ENCODE measurements at regions not wholly inside any gene's neighbourhood (a gene's known extent, or its start where the extent isn't known, plus 50 kb on each side); places are given as distances from the start of the nearest gene placed in this dataset.

DNA sequence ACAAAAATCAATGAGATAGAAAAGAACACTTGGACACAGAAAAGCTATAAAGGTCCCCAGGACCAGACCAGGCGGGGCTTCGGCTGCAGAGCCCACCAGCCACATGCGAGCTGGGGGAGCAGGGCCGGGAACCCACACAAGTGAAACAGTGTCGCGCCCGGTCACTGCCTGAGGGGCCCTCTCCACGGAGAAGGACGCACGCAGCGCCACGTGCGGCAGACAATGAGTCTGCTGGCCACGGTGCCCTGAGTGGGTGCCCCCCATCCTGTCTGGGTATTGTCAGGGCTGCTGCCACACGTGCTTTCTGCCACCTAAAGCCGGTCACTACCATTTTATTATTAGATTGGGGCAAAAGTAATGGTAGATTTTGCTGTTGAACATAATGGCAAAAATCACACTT lies 207.9 kb upstream of the HDAC4 start:
- DNase-seq = no peak

- DNase-seq = no peak
Observed at GRCh38 chr2:239608260-239608659, 207.4 kb upstream of the HDAC4 start.

GRCh38 chr2:239607517-239608191 lies 206.8 kb upstream of the HDAC4 start:
- DNase-seq = no peak

DNA sequence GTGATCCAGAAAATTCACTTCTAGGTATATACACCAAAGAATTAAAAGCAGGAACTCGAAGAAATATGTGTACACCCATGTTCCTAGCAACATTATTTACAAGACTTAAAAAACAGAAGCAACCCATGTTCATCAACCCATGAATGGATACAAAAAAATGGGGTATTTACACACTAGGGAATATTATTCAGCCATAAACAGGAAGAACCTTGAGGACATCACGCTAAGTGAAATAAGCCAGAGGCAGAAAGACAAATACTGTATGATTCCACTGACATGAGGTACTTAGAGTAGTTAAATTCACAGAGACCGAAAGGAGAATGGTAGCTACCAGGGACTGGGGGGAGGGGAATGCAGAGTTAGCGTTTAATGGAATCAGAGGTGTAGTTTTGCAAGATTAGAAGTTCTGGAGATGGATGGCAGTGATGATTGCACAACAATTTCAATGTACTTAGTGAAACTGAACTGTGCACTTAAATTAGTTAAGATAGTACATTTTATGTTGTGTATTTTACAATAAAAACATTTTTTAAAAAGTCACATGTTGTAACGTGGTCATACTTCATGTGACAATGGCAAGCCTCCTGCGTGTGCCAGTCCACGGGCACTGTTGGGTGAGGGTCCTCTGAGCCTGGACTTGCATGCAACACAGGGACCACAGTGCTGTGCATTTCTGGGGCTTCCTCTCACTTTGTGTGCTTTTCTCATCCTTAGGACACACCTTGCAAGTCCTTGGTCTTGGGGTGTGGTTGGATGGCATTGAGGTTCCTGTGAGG lies 206.1 kb upstream of the HDAC4 start:
- no peak for DNase-seq

- DNase-seq = no peak
Observed at GRCh38 chr2:239605976-239606375, 205.2 kb upstream of the HDAC4 start.

GRCh38 chr2:239605409-239605808 lies 204.6 kb upstream of the HDAC4 start:
- DNase-seq = no peak

- DNase-seq = no peak
Observed at GRCh38 chr2:239604861-239605260, 204.0 kb upstream of the HDAC4 start.

DNA sequence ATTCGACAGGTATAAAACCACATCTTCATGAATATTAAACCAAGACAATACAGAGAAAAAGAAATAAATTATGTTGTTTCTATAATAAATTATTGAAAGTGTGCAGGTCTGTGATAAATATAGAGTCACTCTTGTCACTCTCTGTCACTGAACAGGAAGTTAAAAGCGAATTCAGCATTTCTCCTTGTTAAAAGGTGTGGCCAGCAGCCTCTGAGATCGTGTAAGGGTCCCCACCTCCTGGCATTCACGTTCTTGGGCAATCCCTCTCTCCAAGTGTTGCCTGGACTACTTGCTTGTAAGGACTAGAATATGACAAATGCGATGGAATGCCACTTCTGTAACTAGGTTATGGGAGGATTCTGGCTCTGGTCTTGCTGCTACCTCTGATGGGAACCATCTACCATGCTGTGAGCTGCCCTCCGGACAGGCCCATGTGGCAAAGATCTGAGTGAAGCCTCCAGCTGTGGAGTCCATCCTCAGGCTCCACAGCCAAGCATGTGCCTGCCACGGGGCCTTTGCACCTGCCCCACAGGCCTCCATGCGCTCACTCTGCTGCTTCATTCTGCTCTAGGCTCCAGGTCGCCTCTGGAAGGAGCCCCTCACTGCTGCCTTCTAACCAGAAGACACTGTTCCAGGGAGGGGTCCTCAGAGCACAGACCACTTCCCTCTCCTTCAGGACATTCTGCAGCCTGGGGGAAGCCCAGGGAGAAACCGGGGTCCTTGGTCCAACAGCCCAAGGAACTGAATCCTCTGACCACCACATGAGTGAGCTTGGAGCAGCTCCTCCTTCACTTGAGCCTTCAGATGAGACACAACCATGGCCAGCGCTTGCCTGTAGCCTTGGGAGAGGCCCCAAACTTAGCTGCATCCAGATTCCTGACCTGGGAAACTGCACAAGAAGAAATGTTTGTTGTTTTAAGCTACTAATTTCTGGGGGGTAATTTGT lies 202.9 kb upstream of the HDAC4 start:
- peak; percentile 23 for DNase-seq

DNA sequence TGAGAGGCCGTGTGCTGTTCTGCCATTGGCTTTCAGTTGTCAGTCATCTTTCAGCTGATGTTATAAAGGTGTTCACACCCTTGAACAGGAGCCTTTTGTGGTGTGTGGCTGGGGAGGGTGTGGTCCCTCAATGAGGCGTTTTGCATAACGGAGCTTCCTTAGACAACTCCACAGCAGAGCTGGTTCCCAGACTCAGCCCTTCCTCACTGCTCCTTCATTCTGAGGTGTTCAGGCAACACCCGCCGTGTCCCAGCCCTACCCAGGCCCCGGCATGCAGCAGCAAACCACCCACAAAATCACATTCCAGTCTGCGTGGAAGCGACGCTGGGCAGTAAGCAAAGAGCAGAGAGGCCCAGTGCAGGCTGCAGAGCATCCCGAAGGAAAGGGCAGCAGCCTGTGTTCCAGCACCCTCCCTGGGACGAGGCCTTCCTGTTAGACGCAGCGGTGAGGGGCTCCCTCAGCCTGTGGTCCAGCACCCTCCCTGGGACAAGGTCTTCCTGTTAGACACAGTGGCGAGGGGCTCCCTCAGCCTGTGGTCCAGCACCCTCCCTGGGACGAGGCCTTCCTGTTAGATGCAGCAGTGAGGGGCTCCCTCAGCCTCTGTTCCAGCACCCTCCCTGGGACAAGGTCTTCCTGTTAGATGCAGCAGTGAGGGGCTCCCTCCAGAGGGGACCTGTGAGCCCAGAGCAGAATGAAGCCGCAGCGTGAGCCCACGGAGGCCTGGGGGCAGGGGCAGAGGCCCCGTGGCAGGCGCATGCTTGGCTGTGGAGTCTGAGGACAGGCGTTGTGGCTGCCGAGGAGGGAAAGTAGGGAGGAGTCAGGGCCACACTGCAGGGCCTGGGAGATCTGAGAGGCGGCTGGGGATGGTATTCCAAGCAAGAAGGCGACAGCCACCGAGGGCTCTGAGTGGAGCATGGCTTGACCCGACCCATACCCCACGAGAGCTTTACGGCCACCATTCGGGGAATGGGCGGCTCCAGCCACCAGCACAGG lies 201.8 kb upstream of the HDAC4 start:
- DNase-seq = peak; percentile 46

DNA sequence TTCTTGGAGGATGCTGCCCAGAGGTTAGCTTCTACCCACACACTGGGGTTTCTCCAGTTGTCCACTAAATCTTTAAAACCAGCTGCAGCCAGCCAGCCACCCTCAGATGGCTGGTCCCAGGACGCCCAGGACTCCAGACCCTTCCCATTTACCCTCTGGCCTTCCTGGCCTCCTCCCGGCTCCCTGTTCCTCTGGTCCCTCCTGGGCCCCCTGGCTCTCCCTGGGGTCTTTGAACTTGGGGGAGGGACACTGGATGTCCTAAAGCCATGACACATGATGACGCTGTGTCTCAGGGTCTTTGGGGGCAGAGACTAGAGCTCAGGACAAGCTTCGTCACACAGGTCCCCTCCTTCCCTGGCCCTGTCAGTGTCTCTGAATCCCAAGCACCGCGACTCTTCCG lies 201.1 kb upstream of the HDAC4 start:
- DNase-seq = no peak

- DNase-seq = peak; percentile 35
Observed at GRCh38 chr2:239601201-239601851, 200.5 kb upstream of the HDAC4 start.

DNA sequence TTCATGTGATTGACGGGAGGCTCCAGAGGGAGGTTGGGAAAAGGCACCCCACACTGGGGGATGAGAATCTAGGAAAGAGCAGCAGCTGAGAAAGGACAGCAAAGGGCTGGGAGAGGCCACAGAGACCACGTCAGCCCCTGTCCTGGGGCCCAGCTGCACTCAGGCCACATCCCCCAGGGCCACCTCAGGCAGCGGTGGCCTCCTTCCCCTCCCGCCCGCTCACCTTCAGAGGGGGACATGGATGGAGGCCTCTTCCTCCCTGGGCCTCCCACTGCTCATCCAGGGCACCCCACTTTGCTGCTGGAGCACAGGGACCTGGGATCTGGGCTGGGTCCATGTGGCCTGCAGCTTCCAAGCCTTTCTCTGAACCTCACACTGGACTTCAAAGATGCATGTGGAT lies 199.8 kb upstream of the HDAC4 start:
- DNase-seq = peak; percentile 37

- peak; percentile 39 for DNase-seq
Observed at GRCh38 chr2:239600001-239600593, 199.3 kb upstream of the HDAC4 start.

- peak; percentile 69 for DNase-seq
Observed at GRCh38 chr2:239599299-239599698, 198.5 kb upstream of the HDAC4 start.

GRCh38 chr2:239598732-239599090 lies 197.9 kb upstream of the HDAC4 start:
- peak; percentile 80 for DNase-seq

DNA sequence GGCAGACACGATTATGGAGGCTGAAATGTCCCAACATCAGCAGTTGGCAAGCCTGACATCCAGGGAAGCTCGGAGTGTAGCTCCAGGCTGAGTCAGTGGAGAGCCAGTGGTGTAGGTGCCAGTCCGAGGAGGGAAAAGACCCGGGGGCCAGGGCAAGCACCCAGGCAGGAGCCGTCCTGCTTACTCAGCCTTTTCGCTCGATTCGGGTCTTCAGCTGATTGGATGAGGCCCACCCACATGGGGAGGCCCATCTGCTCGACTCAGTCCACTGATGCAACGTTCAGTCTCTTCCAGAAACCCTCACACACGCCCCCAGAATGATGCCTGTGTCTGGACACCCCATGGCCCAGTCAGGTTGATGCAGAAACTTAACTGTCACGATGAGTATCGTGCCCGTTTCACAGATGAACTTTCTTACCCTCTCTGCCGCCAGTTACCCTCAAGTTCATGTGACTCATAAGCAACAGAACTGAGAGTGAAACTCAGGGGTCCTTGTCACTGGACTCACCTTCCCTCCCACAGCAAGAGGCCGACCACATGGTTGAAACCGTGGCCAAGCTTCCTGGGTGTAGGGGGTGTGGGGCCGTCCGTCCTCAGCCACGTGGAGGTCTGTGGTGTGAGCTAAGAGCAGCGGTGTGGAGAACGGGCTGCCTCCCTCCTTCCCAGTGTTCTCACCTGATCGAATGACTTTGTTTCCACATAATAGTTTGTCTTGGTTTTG lies 197.4 kb upstream of the HDAC4 start:
- peak; percentile 31 for DNase-seq

- DNase-seq = peak; percentile 36
Observed at GRCh38 chr2:239597216-239597615, 196.4 kb upstream of the HDAC4 start.

- peak; percentile 37 for DNase-seq
Observed at GRCh38 chr2:239596792-239597191, 196.0 kb upstream of the HDAC4 start.

- DNase-seq = peak; percentile 36
Observed at GRCh38 chr2:239596253-239596652, 195.4 kb upstream of the HDAC4 start.

DNA sequence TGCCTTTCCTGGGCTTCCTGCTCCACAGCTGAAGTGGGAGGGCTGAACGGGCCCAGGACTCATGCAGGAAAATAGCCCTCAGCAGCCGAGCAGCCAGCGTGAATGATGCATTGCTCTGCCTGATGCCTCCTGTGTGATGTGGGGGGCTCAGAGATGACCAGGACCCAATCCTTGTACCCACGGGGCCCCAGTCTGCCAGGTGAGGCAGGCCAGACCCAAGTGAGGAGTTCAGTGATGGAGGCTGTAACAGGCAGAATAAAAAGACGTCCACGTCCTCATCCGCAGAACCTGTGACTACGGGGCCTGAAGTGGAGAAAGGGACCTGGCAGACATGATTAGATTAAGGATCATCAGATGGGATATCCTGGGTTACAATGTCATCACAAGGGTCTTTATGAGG lies 194.9 kb upstream of the HDAC4 start:
- DNase-seq = peak; percentile 32
